Liver (tissue), 8 donors: ENCODE measurements at regions not wholly inside any gene's neighbourhood (a gene's known extent, or its start where the extent isn't known, plus 50 kb on each side); places are given as distances from the start of the nearest gene placed in this dataset.

Experiments
- DNase-seq: peaks from one replicate; pipeline ENCODE4 v3.0.0-alpha.2; 2017; ENCODE audit warnings: low spot score
- H3K27ac ChIP-seq, 2 donors: one replicate each; pipeline ENCODE4 v1.7.0; 2013; ENCODE audit warnings: inconsistent platforms in 2 of 2, low read length in 2 of 2, control low read depth in 1 of 2, low read depth in 1 of 2, mild to moderate bottlenecking in 1 of 2
- H3K27me3 ChIP-seq, 4 donors: one replicate each; pipeline versions ENCODE4 v1.6.1 to v1.7.0; 2013; ENCODE audit warnings: low read length in 3 of 4, inconsistent platforms in 1 of 4, mild to moderate bottlenecking in 1 of 4, moderate library complexity in 1 of 4; ENCODE audit not compliant: control insufficient read depth in 4 of 4, insufficient read depth in 4 of 4
- H3K36me3 ChIP-seq, 4 donors: one replicate each; pipeline versions ENCODE4 v1.6.1 to v1.7.0; 2013; ENCODE audit warnings: low read length in 3 of 4, mild to moderate bottlenecking in 3 of 4, low read depth in 1 of 4, moderate library complexity in 1 of 4; ENCODE audit not compliant: control insufficient read depth in 4 of 4, insufficient read depth in 3 of 4
- H3K4me1 ChIP-seq, 4 donors: one replicate each; pipeline versions ENCODE4 v1.6.1 to v1.7.0; 2013; ENCODE audit warnings: low read length in 3 of 4, mild to moderate bottlenecking in 3 of 4, moderate library complexity in 1 of 4; ENCODE audit not compliant: control insufficient read depth in 4 of 4, insufficient read depth in 4 of 4
- H3K4me3 ChIP-seq, 3 donors: one replicate each; pipeline versions ENCODE4 v1.6.1 to v1.7.0; 2013; ENCODE audit warnings: low read length in 3 of 3, control low read depth in 1 of 3, low read depth in 1 of 3, mild to moderate bottlenecking in 1 of 3
- H3K9ac ChIP-seq, 2 donors: one replicate each; pipeline ENCODE4 v1.7.0; 2013; ENCODE audit warnings: low read length in 2 of 2, mild to moderate bottlenecking in 2 of 2, moderate library complexity in 2 of 2, control low read depth in 1 of 2, low read depth in 1 of 2
- H3K9me3 ChIP-seq, 4 donors: one replicate each; pipeline versions ENCODE4 v1.6.1 to v1.7.0; 2013; ENCODE audit warnings: low read length in 3 of 4; ENCODE audit not compliant: control insufficient read depth in 4 of 4
- ATF3 ChIP-seq: IDR thresholded peaks from 2 replicates; pipeline ENCODE4 v1.6.1; 2016; ENCODE audit warnings: antibody characterized with exemption
- CTCF ChIP-seq: fragments of 150-350 bp; IDR thresholded peaks from 2 replicates; pipeline ENCODE4 v1.5.1; 2017; ENCODE audit warnings: improper control_type of control experiment, low read depth, low read length; ENCODE audit not compliant: missing input control
- FOXA2 ChIP-seq: IDR thresholded peaks from 2 replicates; pipeline ENCODE4 v1.6.1; 2016; ENCODE audit warnings: antibody characterized with exemption
- GABPA ChIP-seq, 2 donors: IDR thresholded peaks in 1 of 2; conservative IDR thresholded peaks in 1 of 2; 2 replicates each; pipeline ENCODE4 v1.6.1; 2016; ENCODE audit warnings: antibody characterized with exemption in 2 of 2, mild to moderate bottlenecking in 1 of 2, moderate library complexity in 1 of 2
- HNF4A ChIP-seq, 2 donors: conservative IDR thresholded peaks; 2 replicates each; pipeline ENCODE4 v1.6.1; 2016; ENCODE audit warnings: antibody characterized with exemption in 2 of 2, mild to moderate bottlenecking in 2 of 2
- HNF4G ChIP-seq: IDR thresholded peaks from 2 replicates; pipeline ENCODE4 v1.6.1; 2016; ENCODE audit warnings: antibody characterized with exemption
- JUND ChIP-seq, 2 donors: IDR thresholded peaks; 2 replicates each; pipeline ENCODE4 v1.6.1; 2016; ENCODE audit warnings: antibody characterized with exemption in 2 of 2
- NR2F2 ChIP-seq: IDR thresholded peaks from 2 replicates; pipeline ENCODE4 v1.6.1; 2016; ENCODE audit warnings: antibody characterized with exemption
- RAD21 ChIP-seq, 2 donors: IDR thresholded peaks; 2 replicates each; pipeline ENCODE4 v1.6.1; 2016; ENCODE audit warnings: antibody characterized with exemption in 2 of 2, mild to moderate bottlenecking in 2 of 2
- REST ChIP-seq: IDR thresholded peaks from 2 replicates; pipeline ENCODE4 v1.6.1; 2016; ENCODE audit warnings: antibody characterized with exemption, mild to moderate bottlenecking
- RXRA ChIP-seq, 2 donors: IDR thresholded peaks; 2 replicates each; pipeline ENCODE4 v1.6.1; 2017 to 2018; ENCODE audit warnings: antibody characterized with exemption in 2 of 2, mild to moderate bottlenecking in 1 of 2
- SP1 ChIP-seq: IDR thresholded peaks from 2 replicates; pipeline ENCODE4 v1.6.1; 2018; ENCODE audit warnings: antibody characterized with exemption, mild to moderate bottlenecking
- TAF1 ChIP-seq: conservative IDR thresholded peaks from 2 replicates; pipeline ENCODE4 v1.6.1; 2016; ENCODE audit warnings: antibody characterized with exemption, mild to moderate bottlenecking
- WGBS: extraction: QIAGEN DNeasy Blood & Tissue Kit; methylation state at CpG from one replicate; pipeline ENCODE4 v1.1.7; 2013; 5-methylcytosine and 5-hydroxymethylcytosine counted together
- TF ChIP-seq, protein P1 (sequence below): IDR thresholded peaks from 2 replicates; pipeline ENCODE4 v1.6.1; 2016; ENCODE audit warnings: antibody characterized with exemption
- donor health status: healthy.
- donor health status: healthy.
- donor health status: healthy.
- donor health status: healthy.
- donor health status: healthy.

DNA sequence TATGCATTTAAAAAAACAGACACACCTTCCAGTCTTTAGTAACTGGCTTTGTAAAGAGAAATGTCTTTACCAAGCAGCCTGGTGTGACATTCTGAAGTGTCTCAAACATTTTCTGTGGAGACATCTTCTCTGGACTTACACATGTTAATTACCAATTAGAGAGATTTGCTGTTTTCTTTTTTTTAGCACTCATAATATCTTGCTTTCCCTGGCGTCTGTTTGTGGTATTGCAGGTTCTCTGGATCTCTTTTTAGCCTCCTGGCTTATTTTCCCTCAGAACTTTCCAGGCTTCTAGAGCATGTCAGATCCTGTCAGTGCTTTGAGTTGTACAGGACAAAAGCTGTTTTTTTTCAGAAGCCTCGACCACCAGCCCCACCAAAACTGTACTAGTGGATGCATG, 92.5 kb downstream of the MSX2 start:
- no peaks in the 10 kb centered on the region for H3K27me3 ChIP-seq
- DNase-seq = no peak
- H3K27ac ChIP-seq = no peak overlapping the region
- no peaks in the 10 kb centered on the region for H3K9me3 ChIP-seq
- peak; percentile 5 for TF ChIP-seq CTCF
- no peak for TF ChIP-seq RXRA (IDR thresholded peaks at IDR 0.05)
- TF ChIP-seq FOXA2 = no peak
- no peak overlapping the region for H3K4me3 ChIP-seq
- H3K4me1 ChIP-seq = no peaks in the 10 kb centered on the region
- 34% methylated on average over 2 of the region's 2 CpGs for WGBS
- H3K36me3 ChIP-seq = no peaks in the 10 kb centered on the region
- no peak overlapping the region for H3K9ac ChIP-seq

- H3K36me3 ChIP-seq = no peaks in the 10 kb centered on the region
- H3K4me1 ChIP-seq = no peaks in the 10 kb centered on the region
- TF ChIP-seq HNF4G (no peak), FOXA2 (no peak), HNF4A (conservative IDR thresholded peaks at IDR 0.05) (no peak), JUND (IDR thresholded peaks at IDR 0.05) (no peak), RAD21 (IDR thresholded peaks at IDR 0.05) (no peak), CTCF (no peak), SP1 (no peak), NR2F2 (no peak), REST (no peak), ATF3 (no peak), TAF1 (no peak), GABPA (IDR thresholded peaks at IDR 0.05 in 1 of 2, conservative IDR thresholded peaks at IDR 0.05 in 1 of 2) (no peak)
- TF ChIP-seq, protein P1, sequence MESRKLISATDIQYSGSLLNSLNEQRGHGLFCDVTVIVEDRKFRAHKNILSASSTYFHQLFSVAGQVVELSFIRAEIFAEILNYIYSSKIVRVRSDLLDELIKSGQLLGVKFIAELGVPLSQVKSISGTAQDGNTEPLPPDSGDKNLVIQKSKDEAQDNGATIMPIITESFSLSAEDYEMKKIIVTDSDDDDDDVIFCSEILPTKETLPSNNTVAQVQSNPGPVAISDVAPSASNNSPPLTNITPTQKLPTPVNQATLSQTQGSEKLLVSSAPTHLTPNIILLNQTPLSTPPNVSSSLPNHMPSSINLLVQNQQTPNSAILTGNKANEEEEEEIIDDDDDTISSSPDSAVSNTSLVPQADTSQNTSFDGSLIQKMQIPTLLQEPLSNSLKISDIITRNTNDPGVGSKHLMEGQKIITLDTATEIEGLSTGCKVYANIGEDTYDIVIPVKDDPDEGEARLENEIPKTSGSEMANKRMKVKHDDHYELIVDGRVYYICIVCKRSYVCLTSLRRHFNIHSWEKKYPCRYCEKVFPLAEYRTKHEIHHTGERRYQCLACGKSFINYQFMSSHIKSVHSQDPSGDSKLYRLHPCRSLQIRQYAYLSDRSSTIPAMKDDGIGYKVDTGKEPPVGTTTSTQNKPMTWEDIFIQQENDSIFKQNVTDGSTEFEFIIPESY = no peak
- no peaks in the 10 kb centered on the region for H3K27me3 ChIP-seq
- no peak overlapping the region for H3K9ac ChIP-seq
- no peak for DNase-seq
- no peaks in the 10 kb centered on the region for H3K9me3 ChIP-seq
- H3K27ac ChIP-seq = no peak overlapping the region
- H3K4me3 ChIP-seq = no peak overlapping the region
- WGBS = 88% methylated on average over 1 of the region's 1 CpG
Observed at GRCh38 chr5:174811438-174811837, 87.1 kb downstream of the MSX2 start.
